GM18526 (cell line): ENCODE measurements at regions not wholly inside any gene's neighbourhood (a gene's known extent, or its start where the extent isn't known, plus 50 kb on each side); places are given as distances from the start of the nearest gene placed in this dataset.

ENCODE experiments used
- POLR2A ChIP-seq: IDR thresholded peaks from 3 replicates; pipeline ENCODE4 v1.6.1; 2011; ENCODE audit not compliant: insufficient read length; ENCODE audit errors: extremely low read depth

DNA sequence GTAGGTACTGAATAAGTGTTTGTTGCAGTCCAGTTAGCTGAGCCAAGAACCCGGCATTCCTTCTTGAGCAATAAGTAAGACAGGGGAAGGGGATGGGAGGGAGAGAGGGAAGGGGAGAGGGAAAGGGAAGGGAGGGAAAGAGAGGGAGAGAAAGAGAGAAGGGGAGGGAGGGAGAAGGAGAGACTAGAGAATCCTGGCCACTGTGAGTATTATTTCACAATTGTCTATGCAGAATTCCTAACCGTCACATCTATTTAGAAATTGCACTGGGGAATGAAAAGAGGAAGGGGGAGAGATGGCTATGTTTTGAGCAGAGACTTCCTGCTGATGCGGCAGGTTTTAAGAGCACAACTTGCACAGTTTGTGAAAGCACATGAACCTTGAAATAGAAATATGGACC, 251.4 kb upstream of the ZMIZ1 start:
- no peak for TF ChIP-seq POLR2A

DNA sequence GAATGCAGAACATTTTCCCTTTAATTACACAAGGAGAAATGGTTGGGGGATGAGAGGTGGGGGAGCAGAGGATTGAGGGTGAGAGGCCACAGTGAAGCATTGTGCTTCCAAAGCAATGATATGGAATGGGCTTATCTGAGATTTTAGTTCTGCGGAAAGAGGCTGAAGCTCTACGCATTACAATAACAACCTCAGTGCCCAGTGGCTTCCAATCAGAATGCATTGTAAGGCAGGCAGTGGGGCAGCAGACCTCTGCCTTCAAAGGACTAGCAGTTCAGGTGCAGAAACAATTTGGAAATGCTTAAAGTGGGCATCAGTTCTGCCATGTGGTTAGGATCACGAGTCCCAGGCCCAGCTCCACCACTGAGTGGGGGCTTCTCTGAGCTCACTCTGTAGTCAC, 251.0 kb upstream of the ZMIZ1 start:
- TF ChIP-seq POLR2A = no peak

DNA sequence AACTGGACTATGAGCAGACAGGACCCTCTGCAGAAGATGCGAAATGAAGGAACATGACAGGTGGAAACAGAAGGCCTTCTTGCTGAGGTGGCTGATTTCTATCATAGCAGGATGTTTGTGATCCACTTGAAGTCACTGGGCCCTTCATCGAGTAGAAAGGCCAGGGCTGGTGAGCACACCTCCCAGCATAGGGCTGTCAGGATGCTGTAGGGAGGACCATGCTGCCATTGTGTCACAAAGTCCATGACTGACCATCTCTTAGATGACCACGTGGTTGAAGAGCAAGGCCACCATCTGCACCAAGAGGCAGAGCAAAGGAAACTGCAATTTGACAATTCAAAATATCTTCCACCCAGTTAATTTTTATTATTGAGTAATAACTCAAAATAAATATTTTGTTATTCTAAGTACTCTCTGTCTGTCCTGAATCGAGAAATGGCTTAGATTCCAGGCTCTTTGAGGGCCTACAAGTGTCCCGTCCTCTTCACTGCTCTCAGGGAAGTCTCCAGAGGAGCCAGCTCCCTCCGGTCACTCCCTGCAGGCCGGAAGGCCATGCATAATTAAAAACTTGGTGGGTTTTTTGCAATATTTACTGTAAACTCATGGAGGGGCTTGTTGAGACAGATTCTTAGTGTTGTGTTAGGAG, 249.3 kb upstream of the ZMIZ1 start:
- TF ChIP-seq POLR2A = no peak

DNA sequence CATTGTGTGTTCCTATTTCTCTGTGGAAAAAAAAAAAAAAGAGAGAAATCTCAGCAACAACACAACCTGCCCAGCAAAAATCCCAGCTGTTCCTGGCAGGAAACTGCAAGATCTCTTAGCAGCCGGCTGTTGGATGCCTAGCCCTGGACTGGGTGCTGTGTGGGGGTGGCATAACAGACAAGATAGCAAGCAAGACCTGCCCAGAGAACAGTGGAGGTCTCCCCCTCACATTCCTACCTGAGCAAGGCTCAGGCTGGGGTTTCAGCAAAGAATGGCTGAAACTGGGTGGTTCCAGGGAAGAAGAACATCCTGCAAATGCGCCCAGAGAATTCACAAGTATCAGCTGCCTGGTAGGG, 248.8 kb upstream of the ZMIZ1 start:
- TF ChIP-seq POLR2A = no peak

DNA sequence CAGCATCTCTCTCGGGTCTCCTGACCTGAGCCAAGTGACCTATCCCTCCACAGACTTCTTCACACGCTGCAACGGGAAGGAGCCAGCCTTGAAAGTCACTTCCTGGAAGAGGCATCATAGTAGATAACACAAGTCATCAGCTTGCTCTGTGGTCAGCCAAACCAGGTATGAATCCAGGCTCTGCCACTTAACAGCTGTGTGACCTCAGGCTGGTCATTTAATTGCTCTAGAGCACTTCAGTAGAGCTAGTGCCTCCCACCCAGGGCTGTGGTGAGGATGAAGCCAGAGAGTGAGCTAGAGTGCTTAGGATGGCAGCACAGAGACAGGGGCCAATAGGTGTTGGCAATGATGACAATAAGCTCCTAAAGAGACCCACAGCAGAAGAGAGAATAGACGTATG, 247.7 kb upstream of the ZMIZ1 start:
- TF ChIP-seq POLR2A = no peak

DNA sequence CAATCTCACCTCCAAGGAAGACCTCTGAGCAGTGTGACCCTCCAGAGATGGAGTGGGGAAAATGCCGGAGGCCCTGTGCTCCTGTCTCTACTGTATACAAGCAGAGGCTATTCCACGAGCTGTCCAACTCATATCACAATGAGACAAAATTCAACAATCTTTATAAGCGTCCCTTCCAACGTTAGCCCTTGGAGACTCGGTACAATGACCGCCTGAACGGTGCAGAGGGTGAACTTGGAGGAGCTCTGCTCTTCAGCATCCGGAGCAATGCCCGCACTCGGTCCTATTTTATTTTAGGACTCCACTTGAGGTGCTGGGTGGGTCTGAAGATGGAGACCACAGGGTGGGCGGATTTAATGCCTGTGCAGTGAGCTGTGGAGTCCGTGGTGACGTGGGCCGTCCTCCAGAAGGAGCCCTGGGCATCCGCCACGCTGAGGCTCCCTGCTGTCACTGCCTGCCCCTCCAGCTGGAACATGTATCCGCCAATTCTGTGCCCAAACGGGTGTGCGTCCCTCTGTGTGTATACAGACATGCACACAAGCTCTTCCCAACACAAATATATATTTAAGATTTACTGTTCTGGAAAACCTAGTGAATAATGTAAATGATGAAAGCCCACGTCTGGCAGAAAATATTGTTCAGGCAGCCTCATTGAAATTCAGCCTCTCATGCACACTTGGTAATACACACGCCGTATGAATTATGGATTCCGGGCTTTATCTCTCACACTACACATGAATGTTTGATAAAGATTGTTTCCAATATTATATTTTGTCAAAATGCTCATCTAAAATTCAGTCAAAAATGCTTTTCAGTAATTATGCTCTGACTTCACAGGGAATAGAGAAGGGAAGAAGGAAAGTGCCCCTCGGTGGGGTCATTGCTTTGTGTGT, 239.9 kb upstream of the ZMIZ1 start:
- TF ChIP-seq POLR2A = no peak

DNA sequence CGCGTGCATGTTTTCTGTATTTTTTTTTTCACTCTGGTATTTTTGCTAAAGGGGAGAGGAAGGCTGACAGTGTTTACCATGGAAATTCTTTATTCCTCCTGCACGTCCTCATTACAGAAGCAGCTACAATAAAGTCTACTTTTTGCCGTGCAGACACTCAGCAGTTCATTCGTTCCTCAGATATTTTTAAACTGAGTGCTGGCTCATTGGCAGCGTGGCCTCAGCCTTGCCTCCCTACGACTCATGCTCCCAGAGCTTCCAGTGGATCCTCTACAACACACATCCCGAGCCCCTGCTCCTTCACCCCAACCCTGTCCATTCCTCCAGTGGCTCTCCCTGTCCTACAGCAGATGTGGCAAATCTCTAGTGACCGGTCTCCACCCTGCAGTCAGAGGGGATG, 239.2 kb upstream of the ZMIZ1 start:
- no peak for TF ChIP-seq POLR2A

DNA sequence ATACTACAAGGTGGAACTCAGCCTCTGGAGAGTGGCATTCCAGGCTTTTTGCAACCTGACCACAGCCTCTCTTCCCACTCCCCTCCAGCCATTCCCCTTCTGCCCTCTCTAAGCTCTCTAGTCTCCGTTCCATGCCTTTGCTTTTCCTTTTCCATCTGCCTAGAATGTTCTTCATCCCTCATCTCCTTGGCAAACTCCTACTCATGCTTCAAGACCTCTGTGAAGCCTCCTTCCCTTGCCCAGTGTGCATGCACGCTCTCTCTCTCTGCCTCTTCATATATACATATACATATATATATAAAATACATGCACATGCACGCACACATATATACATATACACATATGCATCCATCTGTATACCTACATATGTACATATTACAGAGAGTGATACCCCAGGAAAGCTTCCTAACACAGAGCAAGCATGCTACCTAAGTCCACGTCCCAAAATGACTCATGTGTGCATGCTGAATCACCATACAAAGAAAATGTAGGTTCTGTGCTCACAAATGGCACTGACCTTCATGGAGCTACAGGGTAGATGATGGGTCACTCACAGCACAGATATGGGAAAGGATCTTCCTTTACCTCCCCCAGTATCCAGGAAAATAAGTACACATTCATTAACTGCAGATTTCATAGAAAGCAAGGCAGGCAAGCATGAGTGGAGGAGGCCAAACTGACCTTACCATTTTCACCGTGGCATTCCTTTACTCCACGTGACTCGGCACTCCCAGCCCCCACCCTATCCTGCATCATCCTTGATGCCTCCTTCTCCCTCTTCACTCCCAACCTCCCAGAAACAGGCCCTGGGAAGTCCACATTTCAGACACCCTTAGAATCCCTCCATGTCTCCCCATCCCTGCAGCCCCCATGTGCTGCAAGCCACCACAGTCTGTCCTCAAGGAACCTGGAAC, 238.4 kb upstream of the ZMIZ1 start:
- TF ChIP-seq POLR2A = no peak

DNA sequence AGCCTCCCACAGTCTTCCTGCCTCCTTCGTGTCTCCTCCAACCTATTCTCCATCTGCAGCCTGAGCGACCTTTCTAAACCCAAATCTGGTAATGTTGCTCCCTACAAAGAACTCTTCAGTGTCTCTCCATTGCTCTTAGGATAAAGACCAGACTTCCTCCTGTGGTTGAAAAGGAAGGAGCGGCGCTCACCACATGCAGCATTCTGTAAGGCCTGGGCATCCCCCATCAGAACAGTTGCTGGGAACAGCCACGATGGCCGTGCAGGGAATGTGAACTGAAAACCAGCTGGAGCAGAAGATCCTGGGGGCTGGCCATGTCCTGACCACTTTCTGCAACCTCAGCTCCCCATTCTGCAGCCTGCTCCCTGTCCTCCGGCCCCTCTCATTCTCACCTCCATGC, 237.8 kb upstream of the ZMIZ1 start:
- no peak for TF ChIP-seq POLR2A

DNA sequence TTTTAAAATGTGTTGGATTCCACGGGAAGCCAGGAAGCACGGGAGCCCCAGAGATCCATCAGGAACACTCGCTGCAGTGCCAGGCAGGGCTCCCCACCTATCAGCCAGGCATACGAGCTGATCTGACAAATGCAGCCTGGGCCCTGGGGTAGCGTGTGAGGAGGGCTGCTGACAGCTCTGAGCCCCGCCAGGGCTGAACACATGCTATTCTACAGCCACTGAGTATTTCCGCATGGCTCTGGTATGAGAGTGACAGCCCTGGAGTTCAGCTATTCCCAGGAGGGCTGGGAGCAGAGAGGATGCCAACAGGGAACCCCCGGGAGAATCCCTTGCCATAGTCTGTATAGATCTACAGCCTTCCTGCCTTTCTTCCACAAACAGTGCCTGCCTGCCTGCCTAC, 237.3 kb upstream of the ZMIZ1 start:
- no peak for TF ChIP-seq POLR2A

DNA sequence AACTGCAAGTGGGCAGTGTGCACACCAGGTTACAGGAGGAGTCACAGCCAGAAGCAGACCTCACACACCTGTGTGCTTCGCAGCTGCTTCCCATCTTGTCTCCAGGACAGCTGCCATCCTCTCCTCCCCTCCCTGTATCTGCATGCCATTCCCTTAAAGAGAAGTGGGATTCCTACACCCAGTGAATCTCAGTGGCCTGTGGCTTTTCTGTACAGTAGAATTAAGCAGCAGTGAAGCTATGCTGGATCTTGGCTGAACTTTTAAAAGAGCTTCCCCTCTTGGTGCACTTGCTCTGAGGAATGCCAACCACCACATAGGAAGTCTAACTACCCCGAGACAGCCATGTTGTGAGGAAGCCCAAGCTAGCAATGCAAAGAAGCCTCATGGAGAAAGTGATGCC, 236.5 kb upstream of the ZMIZ1 start:
- no peak for TF ChIP-seq POLR2A

DNA sequence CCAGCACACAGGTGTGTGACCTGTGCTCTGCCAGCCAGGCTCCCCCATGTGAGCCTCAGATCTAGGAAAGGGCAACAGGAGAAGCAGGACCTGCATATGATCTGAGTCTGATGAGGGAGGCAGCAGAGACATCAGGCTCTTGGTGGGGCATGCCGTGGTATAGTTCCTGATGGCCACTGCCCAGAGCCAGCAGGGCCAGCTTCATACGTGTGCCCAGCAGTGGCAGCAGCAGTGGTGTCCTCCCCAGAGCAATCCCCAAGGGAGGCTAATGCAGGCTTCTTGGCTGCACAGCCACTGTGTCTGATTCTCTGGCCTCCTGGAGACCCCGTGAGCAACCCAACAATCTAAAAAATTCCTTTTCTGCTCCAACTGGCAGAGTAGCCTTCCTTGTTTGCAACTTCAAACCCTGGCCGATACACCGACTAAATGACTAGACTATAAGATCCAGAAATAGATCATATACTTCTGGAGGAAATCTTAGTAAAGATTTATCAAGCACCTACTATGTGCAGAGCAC, 230.6 kb upstream of the ZMIZ1 start:
- no peak for TF ChIP-seq POLR2A

DNA sequence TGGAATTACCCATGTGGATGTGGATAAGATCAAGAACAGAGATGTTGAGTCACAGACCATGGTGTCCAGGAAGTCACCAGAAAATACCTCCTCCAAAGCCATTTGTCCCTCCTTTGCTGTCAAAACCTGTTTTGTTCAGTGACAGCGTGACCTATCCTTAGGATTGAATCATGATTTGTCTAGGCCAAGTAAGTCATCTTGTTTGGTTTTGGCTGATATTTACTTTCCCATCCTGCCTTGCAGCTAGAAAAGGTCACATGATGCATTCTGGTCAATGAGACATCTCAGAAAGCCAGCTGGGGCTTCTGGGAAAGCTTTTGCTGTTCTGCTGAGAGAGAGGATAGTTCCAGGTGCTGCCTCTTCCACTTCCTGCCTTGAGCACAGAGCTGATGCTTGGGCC, 225.3 kb upstream of the ZMIZ1 start:
- no peak for TF ChIP-seq POLR2A

DNA sequence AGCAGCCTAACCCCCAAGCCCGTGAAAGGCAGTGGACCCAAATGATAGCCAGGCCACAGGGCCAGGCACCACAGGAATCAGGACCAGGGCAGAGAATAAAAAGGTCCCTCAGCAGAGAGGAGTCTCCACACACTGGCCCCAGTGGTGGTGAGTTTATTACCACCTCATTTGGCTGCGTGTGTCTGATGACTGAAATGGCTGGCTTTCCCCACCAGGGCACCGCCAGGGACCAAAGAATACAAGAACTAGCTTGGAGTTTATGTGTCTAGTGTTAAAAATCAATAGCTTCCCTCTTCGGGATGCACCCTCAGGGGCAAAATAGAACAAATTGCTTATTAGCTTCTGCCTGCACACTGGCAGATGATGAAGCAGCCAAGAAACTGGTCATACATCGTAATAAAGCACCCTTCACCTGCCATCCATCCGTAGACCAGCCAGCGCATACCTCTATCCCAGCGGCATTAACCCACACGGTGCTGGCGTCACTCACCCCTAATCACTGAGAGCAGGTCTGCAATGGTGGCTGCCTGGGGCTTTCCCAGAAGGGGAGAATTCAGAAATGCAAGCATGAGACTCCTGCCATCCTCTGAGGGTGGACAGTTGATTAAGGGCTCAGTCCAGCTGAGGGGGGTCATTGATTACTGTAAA, 223.7 kb upstream of the ZMIZ1 start:
- no peak for TF ChIP-seq POLR2A

DNA sequence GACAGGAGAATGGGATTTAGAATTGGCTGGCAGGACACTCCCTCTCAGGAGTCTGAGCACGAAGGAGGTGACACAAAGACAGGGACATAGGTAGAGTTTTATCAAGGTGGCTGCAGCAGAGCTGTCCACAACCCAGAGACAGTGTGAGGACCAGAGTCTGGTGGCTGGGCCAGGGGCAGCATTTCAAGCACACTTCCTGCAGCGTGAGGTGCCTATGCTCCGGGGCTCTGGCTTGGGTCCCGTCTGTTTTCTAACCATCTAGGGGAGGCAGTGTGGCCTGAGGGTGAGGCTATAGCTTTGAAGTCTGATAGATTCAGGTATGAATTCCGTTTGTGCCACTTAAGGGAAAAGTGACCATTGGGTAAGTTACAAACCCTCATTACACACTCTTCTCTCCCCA, 222.7 kb upstream of the ZMIZ1 start:
- TF ChIP-seq POLR2A = no peak
